Muscle of back (tissue), 3 donors: ENCODE measurements at regions not wholly inside any gene's neighbourhood (a gene's known extent, or its start where the extent isn't known, plus 50 kb on each side); places are given as distances from the start of the nearest gene placed in this dataset.
A peak's percentile ranks its signal among the peaks of the same experiment; 100 is the strongest.
"Not testable (repeated sequence)": the region's sequence is repeated elsewhere in the genome, so short reads cannot be mapped to it uniquely, and the experiment has no call there.

Source experiments
- DNase-seq, 3 donors: peaks; one replicate each; pipeline versions ENCODE4 v3.0.0 to v3.0.0-alpha.2; 2013

GRCh38 chr7:10779465-10780399 lies 193.9 kb upstream of the PHF14 start:
- DNase-seq: no peak

DNA sequence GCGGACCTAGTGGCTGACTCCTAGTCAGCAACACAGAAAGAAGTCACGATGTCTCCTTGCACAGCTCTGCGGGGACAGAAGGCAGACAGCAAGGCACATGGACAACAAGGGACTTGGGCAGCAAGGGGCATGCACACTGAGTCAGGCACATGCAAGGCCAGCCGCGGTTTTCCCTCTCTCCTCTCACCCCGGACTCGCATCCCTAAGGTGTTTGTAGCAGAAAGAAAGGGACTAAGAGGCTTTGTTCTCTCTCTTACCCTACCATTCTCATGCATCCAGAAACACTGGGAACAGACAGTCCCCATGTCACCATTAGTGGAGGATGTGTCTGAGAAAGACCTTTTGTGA lies 193.3 kb upstream of the PHF14 start:
- DNase-seq: no peak

DNA sequence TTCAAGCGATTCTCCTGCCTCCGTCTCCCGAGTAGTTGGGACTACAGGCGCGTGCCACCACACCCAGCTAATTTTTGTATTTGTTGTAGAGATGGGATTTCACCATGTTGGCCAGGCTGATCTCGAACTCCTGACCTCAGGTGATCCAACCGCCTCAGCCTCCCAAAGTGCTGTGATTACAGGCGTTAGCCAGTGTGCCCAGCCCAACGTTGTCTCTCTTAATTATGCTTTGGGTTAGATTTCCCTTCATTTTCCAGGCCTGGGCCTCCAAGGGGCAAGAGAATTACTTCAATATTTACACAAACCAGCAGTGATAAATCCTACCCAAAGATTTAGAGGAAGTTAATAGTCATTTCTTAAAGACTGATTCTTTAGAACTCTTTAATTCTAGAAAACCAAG lies 186.7 kb upstream of the PHF14 start:
- not testable (repeated sequence) for DNase-seq

DNA sequence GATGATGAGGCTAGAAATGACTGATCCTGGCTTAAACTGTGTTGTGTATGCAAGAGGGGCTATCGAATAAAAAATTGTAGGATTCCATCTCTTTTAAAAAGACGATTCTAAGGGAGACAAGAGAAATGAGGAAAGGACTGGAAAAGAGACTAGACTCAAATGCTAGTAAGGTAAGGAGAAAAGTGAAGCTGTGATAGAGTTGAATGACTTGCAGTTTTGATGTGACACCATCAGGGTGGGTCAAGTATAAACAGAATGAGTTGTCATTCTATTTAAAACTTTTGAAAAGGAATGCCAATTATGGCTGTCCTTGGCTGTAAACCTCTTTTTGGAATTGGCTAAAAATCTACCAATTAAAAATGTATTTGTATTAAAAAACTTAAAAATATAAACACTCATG lies 184.5 kb upstream of the PHF14 start:
- DNase-seq: no peak

GRCh38 chr7:10790910-10791309 lies 182.8 kb upstream of the PHF14 start:
- no peak for DNase-seq

- DNase-seq: no peak
Measured at GRCh38 chr7:10793995-10794775, 179.5 kb upstream of the PHF14 start.

DNA sequence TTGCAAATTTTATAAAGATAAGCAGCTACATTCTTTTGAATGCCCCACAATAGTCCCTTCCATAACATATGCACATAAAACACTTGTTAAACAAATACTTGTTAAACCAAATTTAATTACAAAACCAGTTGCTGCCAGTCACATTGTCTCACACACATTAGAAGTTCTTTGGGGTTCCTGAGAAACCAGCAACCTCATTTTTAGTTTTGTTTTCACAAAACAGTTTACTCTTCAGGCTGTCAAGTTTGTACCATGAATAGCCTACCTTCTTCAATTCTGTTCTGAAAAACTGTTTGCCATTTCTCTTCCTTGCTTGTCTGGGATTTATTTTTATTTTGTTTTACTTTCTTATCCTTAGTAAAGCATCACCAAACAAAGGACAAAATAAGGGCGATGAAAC lies 176.5 kb upstream of the PHF14 start:
- no peak for DNase-seq

GRCh38 chr7:10798044-10798443 lies 175.6 kb upstream of the PHF14 start:
- DNase-seq: no peak

DNA sequence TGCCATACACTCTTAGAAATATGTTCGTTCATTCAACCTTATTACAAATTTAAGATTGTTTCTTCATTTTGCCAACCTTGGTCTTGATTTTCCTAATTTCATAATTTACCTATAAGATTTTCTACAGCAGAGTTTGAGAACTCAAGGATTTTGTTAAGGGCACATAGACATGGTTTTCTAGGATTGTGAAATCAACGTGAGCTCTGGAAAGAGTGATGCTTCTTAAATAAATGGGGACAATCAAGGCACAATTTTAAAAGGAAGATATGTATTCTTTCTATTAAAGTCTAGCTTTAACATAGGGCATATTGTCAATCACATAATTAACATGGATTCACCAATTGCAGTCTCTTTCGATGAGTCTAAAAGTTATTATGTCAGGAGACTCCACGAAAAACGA lies 174.2 kb upstream of the PHF14 start:
- no peak for DNase-seq

DNA sequence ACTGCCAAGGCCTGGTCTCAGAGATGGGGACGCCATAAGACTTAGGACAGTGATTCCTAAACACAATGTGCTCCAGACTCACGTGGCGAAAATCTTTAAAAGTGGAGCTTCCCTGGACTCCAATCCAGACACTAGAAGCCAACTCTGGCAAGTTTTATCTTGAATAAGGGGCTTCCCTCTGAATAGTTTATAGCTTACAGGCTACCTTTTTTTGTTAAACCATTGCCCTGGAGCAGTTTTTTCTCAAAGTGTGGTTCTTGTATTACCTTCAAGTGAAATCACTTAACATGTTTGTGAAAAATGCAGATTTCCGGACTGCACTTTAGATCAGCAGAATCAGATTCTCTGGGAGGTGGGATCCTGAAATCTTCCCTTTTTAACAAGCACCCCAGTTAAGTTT lies 171.7 kb upstream of the PHF14 start:
- no peak for DNase-seq

- DNase-seq: peak in 1 of 3 donors; percentile 24
Measured at GRCh38 chr7:10802526-10802925, 171.1 kb upstream of the PHF14 start.

DNA sequence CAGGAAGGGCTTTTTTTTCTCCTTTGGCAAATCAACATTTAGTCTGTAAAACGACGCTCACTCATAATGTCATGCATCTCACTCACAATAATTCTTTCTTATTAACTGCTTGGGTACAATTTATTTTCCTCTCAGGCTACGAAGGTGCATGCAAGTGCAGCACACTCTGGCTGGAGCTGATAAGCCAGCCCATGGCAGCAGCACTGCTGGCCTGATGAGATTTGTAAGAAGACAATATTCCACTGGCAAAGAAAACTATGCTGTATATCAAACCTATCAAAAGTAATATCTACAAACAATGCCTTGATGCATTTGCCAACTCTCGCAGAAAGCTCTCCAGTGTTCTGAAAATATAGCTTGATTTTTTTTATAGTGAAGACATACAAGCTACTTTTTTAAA lies 170.0 kb upstream of the PHF14 start:
- DNase-seq: no peak

GRCh38 chr7:10804770-10805169 lies 168.9 kb upstream of the PHF14 start:
- no peak for DNase-seq

GRCh38 chr7:10815546-10815945 lies 158.1 kb upstream of the PHF14 start:
- DNase-seq: no peak

- no peak for DNase-seq
Measured at GRCh38 chr7:10821156-10821555, 152.5 kb upstream of the PHF14 start.

GRCh38 chr7:10824154-10824553 lies 149.5 kb upstream of the PHF14 start:
- DNase-seq: no peak

DNA sequence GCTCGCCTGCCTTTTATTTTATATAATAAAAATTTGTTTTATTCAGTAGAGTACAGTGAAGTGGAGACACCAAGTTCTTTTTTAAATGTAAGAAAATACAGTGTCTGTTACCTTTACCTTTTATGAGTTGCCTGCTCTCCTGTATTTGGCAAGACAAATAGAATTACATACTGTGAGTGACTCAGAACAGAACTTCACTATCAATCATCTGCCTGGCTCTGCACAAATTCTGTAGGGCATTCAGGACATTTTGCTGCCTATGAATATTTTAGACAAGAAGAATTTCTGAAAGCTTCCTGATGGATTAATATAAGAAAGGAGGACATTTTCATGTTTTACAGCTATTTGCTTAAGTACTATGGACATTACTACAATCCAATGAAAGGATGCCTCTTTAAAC lies 135.4 kb upstream of the PHF14 start:
- no peak for DNase-seq

GRCh38 chr7:10845225-10845624 lies 128.4 kb upstream of the PHF14 start:
- DNase-seq: no peak

- no peak for DNase-seq
Measured at GRCh38 chr7:10855583-10855982, 118.1 kb upstream of the PHF14 start.

DNA sequence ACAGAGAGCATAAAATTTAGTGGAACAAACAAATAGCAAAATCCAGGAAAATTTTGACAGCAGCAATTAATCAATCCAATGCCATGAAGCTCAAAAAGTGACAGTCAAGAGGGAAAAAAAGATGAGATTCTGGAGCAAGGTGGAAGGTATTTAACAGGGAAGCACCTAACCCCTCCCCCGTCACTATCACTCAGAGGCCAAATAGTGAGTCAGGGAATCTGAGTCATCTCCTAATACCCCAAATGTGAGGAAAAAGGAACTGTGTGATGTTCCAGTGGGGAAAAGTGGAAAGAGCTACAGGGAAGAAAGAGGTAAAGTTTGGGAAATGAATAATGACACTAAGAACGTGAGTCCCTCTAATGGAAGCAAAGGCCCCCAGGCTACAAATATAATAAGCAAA lies 113.2 kb upstream of the PHF14 start:
- DNase-seq: no peak

GRCh38 chr7:10863476-10863875 lies 110.2 kb upstream of the PHF14 start:
- no peak for DNase-seq

GRCh38 chr7:10874666-10875065 lies 99.0 kb upstream of the PHF14 start:
- DNase-seq: no peak

GRCh38 chr7:10875080-10875479 lies 98.6 kb upstream of the PHF14 start:
- DNase-seq: no peak
